ENCODE measurements at regions not wholly inside any gene's neighbourhood (a gene's known extent, or its start where the extent isn't known, plus 50 kb on each side); places are given as distances from the start of the nearest gene placed in this dataset.

GRCh38 chr15:36239509-36239908 lies 339.9 kb upstream of the CDIN1 start:
- H3K4me2 ChIP-seq (ENCODE audit: extremely low read depth, insufficient read depth, low read length): no peak overlapping the region
- H3K36me3 ChIP-seq (ENCODE audit: control insufficient read depth, insufficient read depth, low read length): no peaks in the 10 kb centered on the region
- H3K4me1 ChIP-seq (ENCODE audit: control insufficient read depth, extremely low read depth, insufficient read depth, low read length): no peaks in the 10 kb centered on the region
- H3K9ac ChIP-seq (ENCODE audit: insufficient read depth, low read length): no peak overlapping the region
- H2AFZ ChIP-seq (ENCODE audit: low read length): no peak overlapping the region
- H3K27me3 ChIP-seq (ENCODE audit: control insufficient read depth, insufficient read depth, low read length): no peaks in the 10 kb centered on the region
- H3K9me3 ChIP-seq (ENCODE audit: control insufficient read depth, insufficient read depth, low read depth, low read length): no peaks in the 10 kb centered on the region
- peak in 1 of 2 donors; percentile 8 for DNase-seq (ENCODE audit: low read depth in 2 of 2)
- no peaks in the 10 kb centered on the region for H4K20me1 ChIP-seq (ENCODE audit: control insufficient read depth, extremely low read depth, insufficient read depth, low read length)
- no peak overlapping the region for H3K4me3 ChIP-seq (replicated peaks in 1 of 4; ENCODE audit: control extremely low read depth in 1 of 4, insufficient read depth in 1 of 4, low read depth in 3 of 4, low read length in 4 of 4)
- no peaks in the 10 kb centered on the region for H3K79me2 ChIP-seq (ENCODE audit: control insufficient read depth, insufficient read depth, low read length)
- TF ChIP-seq CTCF (conservative IDR thresholded peaks at IDR 0.05 in 1 of 2, IDR thresholded peaks at IDR 0.05 in 1 of 2; ENCODE audit: low read depth in 1 of 2, low read length in 2 of 2): no peak
- no peak for TF ChIP-seq EZH2 (IDR thresholded peaks at IDR 0.05; ENCODE audit: low read length, missing control alignments)
- H3K27ac ChIP-seq (ENCODE audit: insufficient read depth, low read length): no peak overlapping the region

GRCh38 chr15:36251450-36251849 lies 328.0 kb upstream of the CDIN1 start:
- DNase-seq (ENCODE audit: low read depth in 2 of 2): peak in 1 of 2 donors; percentile 30
- Histone ChIP-seq H2AFZ (ENCODE audit: low read length) (no peak overlapping the region), H3K27me3 (ENCODE audit: control insufficient read depth, insufficient read depth, low read length) (no peaks in the 10 kb centered on the region), H4K20me1 (ENCODE audit: control insufficient read depth, extremely low read depth, insufficient read depth, low read length) (no peaks in the 10 kb centered on the region), H3K4me1 (ENCODE audit: control insufficient read depth, extremely low read depth, insufficient read depth, low read length) (no peaks in the 10 kb centered on the region), H3K36me3 (ENCODE audit: control insufficient read depth, insufficient read depth, low read length) (no peaks in the 10 kb centered on the region), H3K9ac (ENCODE audit: insufficient read depth, low read length) (no peak overlapping the region), H3K79me2 (ENCODE audit: control insufficient read depth, insufficient read depth, low read length) (no peaks in the 10 kb centered on the region), H3K27ac (ENCODE audit: insufficient read depth, low read length) (no peak overlapping the region), H3K4me2 (ENCODE audit: extremely low read depth, insufficient read depth, low read length) (no peak overlapping the region), H3K9me3 (ENCODE audit: control insufficient read depth, insufficient read depth, low read depth, low read length) (no peaks in the 10 kb centered on the region), H3K4me3 (replicated peaks in 1 of 4; ENCODE audit: control extremely low read depth in 1 of 4, insufficient read depth in 1 of 4, low read depth in 3 of 4, low read length in 4 of 4) (no peak overlapping the region)
- TF ChIP-seq CTCF (conservative IDR thresholded peaks at IDR 0.05 in 1 of 2, IDR thresholded peaks at IDR 0.05 in 1 of 2; ENCODE audit: low read depth in 1 of 2, low read length in 2 of 2) (peak; percentile 17 to 24), EZH2 (IDR thresholded peaks at IDR 0.05; ENCODE audit: low read length, missing control alignments) (no peak)

- H3K9me3 ChIP-seq (ENCODE audit: control insufficient read depth, insufficient read depth, low read depth, low read length): no peaks in the 10 kb centered on the region
- H3K79me2 ChIP-seq (ENCODE audit: control insufficient read depth, insufficient read depth, low read length): no peaks in the 10 kb centered on the region
- H3K4me1 ChIP-seq (ENCODE audit: control insufficient read depth, extremely low read depth, insufficient read depth, low read length): no peaks in the 10 kb centered on the region
- H3K9ac ChIP-seq (ENCODE audit: insufficient read depth, low read length): no peak overlapping the region
- no peak overlapping the region for H3K4me2 ChIP-seq (ENCODE audit: extremely low read depth, insufficient read depth, low read length)
- no peak overlapping the region for H3K27ac ChIP-seq (ENCODE audit: insufficient read depth, low read length)
- no peaks in the 10 kb centered on the region for H3K36me3 ChIP-seq (ENCODE audit: control insufficient read depth, insufficient read depth, low read length)
- no peak overlapping the region for H3K4me3 ChIP-seq (replicated peaks in 1 of 4; ENCODE audit: control extremely low read depth in 1 of 4, insufficient read depth in 1 of 4, low read depth in 3 of 4, low read length in 4 of 4)
- no peak for TF ChIP-seq CTCF (conservative IDR thresholded peaks at IDR 0.05 in 1 of 2, IDR thresholded peaks at IDR 0.05 in 1 of 2; ENCODE audit: low read depth in 1 of 2, low read length in 2 of 2)
- no peak for TF ChIP-seq EZH2 (IDR thresholded peaks at IDR 0.05; ENCODE audit: low read length, missing control alignments)
- H3K27me3 ChIP-seq (ENCODE audit: control insufficient read depth, insufficient read depth, low read length): no peaks in the 10 kb centered on the region
- no peak for DNase-seq (ENCODE audit: low read depth in 2 of 2)
- no peak overlapping the region for H2AFZ ChIP-seq (ENCODE audit: low read length)
- H4K20me1 ChIP-seq (ENCODE audit: control insufficient read depth, extremely low read depth, insufficient read depth, low read length): no peaks in the 10 kb centered on the region
Observed at GRCh38 chr15:36252146-36252711, 327.2 kb upstream of the CDIN1 start.
